ENCODE measurements at regions not wholly inside any gene's neighbourhood (a gene's known extent, or its start where the extent isn't known, plus 50 kb on each side); places are given as distances from the start of the nearest gene placed in this dataset.

DNA sequence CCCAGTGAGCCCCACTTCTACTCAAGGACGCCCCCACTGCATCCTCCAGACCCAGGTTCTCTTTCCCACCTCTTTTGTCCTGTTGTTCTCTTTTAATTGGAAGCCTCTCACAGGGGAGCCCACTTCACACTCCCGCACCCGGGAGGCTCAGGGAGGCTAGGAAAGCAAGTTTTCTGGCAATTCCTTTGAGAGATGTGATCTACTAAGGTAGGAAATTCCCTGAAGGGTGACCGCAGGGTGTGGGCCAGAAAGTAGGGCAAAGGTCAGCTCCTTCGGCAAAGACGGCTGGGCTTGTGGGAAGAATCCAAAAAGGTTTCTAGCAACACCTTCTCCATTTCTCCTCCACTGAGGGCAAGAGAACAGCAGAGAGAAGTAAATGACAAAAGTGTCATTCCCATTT is 98.1 kb upstream of the PTPN1 start:
- H3K4me3 ChIP-seq (ENCODE audit: low read depth, low read length): no peak overlapping the region
- H3K9ac ChIP-seq (ENCODE audit: low read length): no peak overlapping the region
- no peaks in the 10 kb centered on the region for H3K79me2 ChIP-seq (ENCODE audit: control insufficient read depth, insufficient read depth, low read length, poor library complexity)
- peak overlapping the region; percentile 61 for H2BK120ac ChIP-seq (ENCODE audit: insufficient read depth, low read length, poor library complexity)
- peaks cover 6% of the 10 kb centered on the region for H3K79me1 ChIP-seq (ENCODE audit: low read length)
- no peak overlapping the region for H3K4me2 ChIP-seq (ENCODE audit: low read length)
- peak overlapping the region; percentile 9 for H2BK12ac ChIP-seq (ENCODE audit: low read length)
- peak overlapping the region; percentile 32 for H4K91ac ChIP-seq (ENCODE audit: low read depth, low read length)
- DNase-seq: peak; percentile 90 to 94
- no peak overlapping the region for H3K18ac ChIP-seq (ENCODE audit: low read length)
- no peak overlapping the region for H3K23ac ChIP-seq (ENCODE audit: low read length)
- peaks cover 3% of the 10 kb centered on the region for H3K9me3 ChIP-seq (ENCODE audit: insufficient read depth, low read depth, low read length)
- no peak overlapping the region for H3K27ac ChIP-seq (ENCODE audit: low read depth, low read length)
- H3K4me1 ChIP-seq (ENCODE audit: control insufficient read depth in 1 of 2, insufficient read depth in 2 of 2, low read length in 2 of 2): peaks cover 12 to 16% of the 10 kb centered on the region in 2 experiments
- H2AFZ ChIP-seq (ENCODE audit: insufficient read depth, low read length, poor library complexity): no peak overlapping the region
- H2BK5ac ChIP-seq (ENCODE audit: low read depth, low read length, poor library complexity): no peak overlapping the region
- no CpG with 5 or more reads among the region's 6 CpGs for WGBS (ENCODE audit: extremely low coverage, insufficient coverage, insufficient read length)
- H3K4ac ChIP-seq (ENCODE audit: low read depth, low read length): no peak overlapping the region
- peak overlapping the region; percentile 3 for H2AK5ac ChIP-seq (ENCODE audit: low read length)
- no peak overlapping the region for H3K14ac ChIP-seq (ENCODE audit: low read length)
- no peaks in the 10 kb centered on the region for H3K27me3 ChIP-seq (ENCODE audit: insufficient read depth, low read length)
- H4K8ac ChIP-seq (ENCODE audit: low read depth, low read length): no peak overlapping the region
- H3K36me3 ChIP-seq (ENCODE audit: control insufficient read depth in 1 of 2, insufficient read depth in 2 of 2, low read length in 2 of 2): no peaks in the 10 kb centered on the region
- no peak overlapping the region for H4K12ac ChIP-seq (ENCODE audit: low read depth, low read length)

GRCh38 chr20:50412499-50412898 is 97.7 kb upstream of the PTPN1 start:
- Histone ChIP-seq H2BK12ac (ENCODE audit: low read length) (peak overlapping the region; percentile 9), H3K4me3 (ENCODE audit: low read depth, low read length) (no peak overlapping the region), H3K9me3 (ENCODE audit: insufficient read depth, low read depth, low read length) (peaks cover 3% of the 10 kb centered on the region), H4K8ac (ENCODE audit: low read depth, low read length) (no peak overlapping the region), H3K36me3 (ENCODE audit: control insufficient read depth in 1 of 2, insufficient read depth in 2 of 2, low read length in 2 of 2) (no peaks in the 10 kb centered on the region), H2AK5ac (ENCODE audit: low read length) (peak overlapping the region; percentile 3), H3K27ac (ENCODE audit: low read depth, low read length) (no peak overlapping the region), H3K23ac (ENCODE audit: low read length) (no peak overlapping the region), H3K79me1 (ENCODE audit: low read length) (peaks cover 6% of the 10 kb centered on the region), H3K27me3 (ENCODE audit: insufficient read depth, low read length) (no peaks in the 10 kb centered on the region), H3K9ac (ENCODE audit: low read length) (no peak overlapping the region), H2AFZ (ENCODE audit: insufficient read depth, low read length, poor library complexity) (no peak overlapping the region), H3K4me2 (ENCODE audit: low read length) (no peak overlapping the region), H3K18ac (ENCODE audit: low read length) (no peak overlapping the region), H3K14ac (ENCODE audit: low read length) (no peak overlapping the region), H4K12ac (ENCODE audit: low read depth, low read length) (no peak overlapping the region), H2BK120ac (ENCODE audit: insufficient read depth, low read length, poor library complexity) (peak overlapping the region; percentile 37), H3K4ac (ENCODE audit: low read depth, low read length) (no peak overlapping the region), H3K4me1 (ENCODE audit: control insufficient read depth in 1 of 2, insufficient read depth in 2 of 2, low read length in 2 of 2) (peaks cover 12 to 16% of the 10 kb centered on the region in 2 experiments), H4K91ac (ENCODE audit: low read depth, low read length) (peak overlapping the region; percentile 28), H3K79me2 (ENCODE audit: control insufficient read depth, insufficient read depth, low read length, poor library complexity) (no peaks in the 10 kb centered on the region), H2BK5ac (ENCODE audit: low read depth, low read length, poor library complexity) (no peak overlapping the region)
- peak in 1 of 2 donors; percentile 19 for DNase-seq
- WGBS (ENCODE audit: extremely low coverage, insufficient coverage, insufficient read length): no CpG with 5 or more reads among the region's 7 CpGs

GRCh38 chr20:50413088-50413500 is 97.1 kb upstream of the PTPN1 start:
- Histone ChIP-seq H3K14ac (ENCODE audit: low read length) (no peak overlapping the region), H2AK5ac (ENCODE audit: low read length) (no peak overlapping the region), H3K9ac (ENCODE audit: low read length) (no peak overlapping the region), H3K36me3 (ENCODE audit: control insufficient read depth in 1 of 2, insufficient read depth in 2 of 2, low read length in 2 of 2) (no peaks in the 10 kb centered on the region), H2BK5ac (ENCODE audit: low read depth, low read length, poor library complexity) (no peak overlapping the region), H3K79me2 (ENCODE audit: control insufficient read depth, insufficient read depth, low read length, poor library complexity) (no peaks in the 10 kb centered on the region), H3K27me3 (ENCODE audit: insufficient read depth, low read length) (no peaks in the 10 kb centered on the region), H3K4me2 (ENCODE audit: low read length) (no peak overlapping the region), H2BK12ac (ENCODE audit: low read length) (no peak overlapping the region), H3K4ac (ENCODE audit: low read depth, low read length) (no peak overlapping the region), H3K23ac (ENCODE audit: low read length) (no peak overlapping the region), H4K12ac (ENCODE audit: low read depth, low read length) (no peak overlapping the region), H3K4me1 (ENCODE audit: control insufficient read depth in 1 of 2, insufficient read depth in 2 of 2, low read length in 2 of 2) (peaks cover 12 to 16% of the 10 kb centered on the region in 2 experiments), H3K27ac (ENCODE audit: low read depth, low read length) (no peak overlapping the region), H3K4me3 (ENCODE audit: low read depth, low read length) (no peak overlapping the region), H2BK120ac (ENCODE audit: insufficient read depth, low read length, poor library complexity) (no peak overlapping the region), H3K79me1 (ENCODE audit: low read length) (peaks cover 6% of the 10 kb centered on the region), H2AFZ (ENCODE audit: insufficient read depth, low read length, poor library complexity) (no peak overlapping the region), H3K18ac (ENCODE audit: low read length) (no peak overlapping the region), H4K8ac (ENCODE audit: low read depth, low read length) (no peak overlapping the region), H3K9me3 (ENCODE audit: insufficient read depth, low read depth, low read length) (peaks cover 3% of the 10 kb centered on the region), H4K91ac (ENCODE audit: low read depth, low read length) (no peak overlapping the region)
- no CpG with 5 or more reads among the region's 6 CpGs for WGBS (ENCODE audit: extremely low coverage, insufficient coverage, insufficient read length)
- DNase-seq: peak; percentile 55 to 73

GRCh38 chr20:50415021-50415515 is 95.1 kb upstream of the PTPN1 start:
- Histone ChIP-seq H4K8ac (ENCODE audit: low read depth, low read length) (no peak overlapping the region), H3K14ac (ENCODE audit: low read length) (no peak overlapping the region), H2BK120ac (ENCODE audit: insufficient read depth, low read length, poor library complexity) (peak overlapping the region; percentile 15), H3K4me1 (ENCODE audit: control insufficient read depth in 1 of 2, insufficient read depth in 2 of 2, low read length in 2 of 2) (peaks cover 12 to 16% of the 10 kb centered on the region in 2 experiments), H3K27ac (ENCODE audit: low read depth, low read length) (no peak overlapping the region), H3K27me3 (ENCODE audit: insufficient read depth, low read length) (no peaks in the 10 kb centered on the region), H2BK5ac (ENCODE audit: low read depth, low read length, poor library complexity) (no peak overlapping the region), H3K18ac (ENCODE audit: low read length) (no peak overlapping the region), H4K91ac (ENCODE audit: low read depth, low read length) (peak overlapping the region; percentile 29), H3K79me2 (ENCODE audit: control insufficient read depth, insufficient read depth, low read length, poor library complexity) (no peaks in the 10 kb centered on the region), H3K4ac (ENCODE audit: low read depth, low read length) (no peak overlapping the region), H3K23ac (ENCODE audit: low read length) (no peak overlapping the region), H4K12ac (ENCODE audit: low read depth, low read length) (no peak overlapping the region), H2AK5ac (ENCODE audit: low read length) (no peak overlapping the region), H2AFZ (ENCODE audit: insufficient read depth, low read length, poor library complexity) (peak overlapping the region; percentile 32), H3K9me3 (ENCODE audit: insufficient read depth, low read depth, low read length) (peaks cover 3% of the 10 kb centered on the region), H3K36me3 (ENCODE audit: control insufficient read depth in 1 of 2, insufficient read depth in 2 of 2, low read length in 2 of 2) (no peaks in the 10 kb centered on the region), H3K4me2 (ENCODE audit: low read length) (no peak overlapping the region), H3K4me3 (ENCODE audit: low read depth, low read length) (no peak overlapping the region), H3K9ac (ENCODE audit: low read length) (no peak overlapping the region), H3K79me1 (ENCODE audit: low read length) (peaks cover 6% of the 10 kb centered on the region), H2BK12ac (ENCODE audit: low read length) (peak overlapping the region; percentile 1)
- peak; percentile 57 to 89 for DNase-seq
- WGBS (ENCODE audit: extremely low coverage, insufficient coverage, insufficient read length): no CpG with 5 or more reads among the region's 5 CpGs
